HEK293 (cell line): ENCODE measurements at regions not wholly inside any gene's neighbourhood (a gene's known extent, or its start where the extent isn't known, plus 50 kb on each side); places are given as distances from the start of the nearest gene placed in this dataset.

Source experiments
- CTCF ChIA-PET: fragments of 350-600 bp; formaldehyde crosslinking; extraction: SDS; loops from one replicate; lab custom pipeline; 2021; ENCODE audit warnings: antibody characterized with exemption; lab: Yijun Ruan, JAX
- POLR2A ChIA-PET: fragments of 300-600 bp; formaldehyde crosslinking; extraction: SDS; loops from one replicate; lab custom pipeline; 2020; ENCODE audit warnings: antibody characterized with exemption, inconsistent platforms; lab: Yijun Ruan, JAX
- H3K27ac ChIP-seq: fragments of 200-500 bp; sonication (Bioruptor generic); 2 replicates; pipeline ENCODE4 v1.5.1; 2014; ENCODE audit warnings: low read depth, low read length, control low read depth, inconsistent platforms; ENCODE audit errors: extremely low read depth
- H3K36me3 ChIP-seq, 2 experiments: fragments of 200-500 bp in 1 of 2; sonication (Bioruptor generic) in 1 of 2; 1 replicate in 1 of 2; 2 replicates in 1 of 2; pipeline ENCODE4 v1.5.1; 2014 to 2017; ENCODE audit warnings: inconsistent platforms in 2 of 2, low read length in 2 of 2; ENCODE audit not compliant: control insufficient read depth in 2 of 2, insufficient read depth in 1 of 2
- H3K4me1 ChIP-seq: fragments of 200-500 bp; sonication (Bioruptor generic); 2 replicates; pipeline ENCODE4 v1.5.1; 2014; ENCODE audit warnings: mild to moderate bottlenecking, low read length, inconsistent platforms; ENCODE audit not compliant: control insufficient read depth, insufficient read depth
- H3K4me3 ChIP-seq: 2 replicates; pipeline ENCODE4 v1.5.1; 2011; ENCODE audit warnings: low read depth, mild to moderate bottlenecking, control low read depth, low read length, moderate library complexity
- H3K9me3 ChIP-seq: fragments of 200-500 bp; sonication (Bioruptor generic); 2 replicates; pipeline ENCODE4 v1.5.1; 2014; ENCODE audit warnings: low read depth, low read length, inconsistent platforms; ENCODE audit not compliant: control insufficient read depth, insufficient read depth
- REST ChIP-seq: fragments of 450-650 bp; formaldehyde crosslinking; IDR thresholded peaks from 2 replicates; pipeline ENCODE4 v1.5.1; 2016; ENCODE audit warnings: missing biosample characterization, missing genetic modification characterization
- SETDB1 ChIP-seq: IDR thresholded peaks from one replicate; pipeline ENCODE4 v1.6.1; 2017; ENCODE audit warnings: mild to moderate bottlenecking, low read length, moderate library complexity, mixed read lengths; ENCODE audit not compliant: insufficient read length
- ZBTB11 ChIP-seq: fragments of 450-650 bp; formaldehyde crosslinking; conservative IDR thresholded peaks from 2 replicates; pipeline ENCODE4 v1.5.1; 2016; ENCODE audit warnings: low read depth, missing biosample characterization, missing genetic modification characterization
- ZBTB20 ChIP-seq: fragments of 450-650 bp; formaldehyde crosslinking; IDR thresholded peaks from 2 replicates; pipeline ENCODE4 v1.5.1; 2016; ENCODE audit warnings: missing biosample characterization, missing genetic modification characterization
- ZBTB8A ChIP-seq: fragments of 450-650 bp; formaldehyde crosslinking; IDR thresholded peaks from 2 replicates; pipeline ENCODE4 v1.5.1; 2016; ENCODE audit warnings: missing biosample characterization, missing genetic modification characterization
- ZFP41 ChIP-seq: fragments of 450-650 bp; formaldehyde crosslinking; IDR thresholded peaks from 2 replicates; pipeline ENCODE4 v1.5.1; 2016; ENCODE audit warnings: missing biosample characterization, missing genetic modification characterization, borderline replicate concordance
- ZNF140 ChIP-seq: fragments of 450-650 bp; formaldehyde crosslinking; IDR thresholded peaks from 2 replicates; pipeline ENCODE4 v1.5.1; 2016; ENCODE audit warnings: missing biosample characterization, missing genetic modification characterization
- ZNF174 ChIP-seq: fragments of 450-650 bp; formaldehyde crosslinking; IDR thresholded peaks from 2 replicates; pipeline ENCODE4 v1.5.0; 2017; ENCODE audit warnings: missing biosample characterization, mild to moderate bottlenecking, missing genetic modification characterization
- ZNF280C ChIP-seq: fragments of 450-650 bp; formaldehyde crosslinking; IDR thresholded peaks from 2 replicates; pipeline ENCODE4 v1.5.1; 2016; ENCODE audit warnings: missing biosample characterization, missing genetic modification characterization
- ZNF280D ChIP-seq: fragments of 450-650 bp; formaldehyde crosslinking; IDR thresholded peaks from 2 replicates; pipeline ENCODE4 v1.5.1; 2016; ENCODE audit warnings: missing biosample characterization, missing genetic modification characterization
- ZNF394 ChIP-seq: fragments of 450-650 bp; formaldehyde crosslinking; IDR thresholded peaks from 2 replicates; pipeline ENCODE4 v1.5.1; 2016; ENCODE audit warnings: missing biosample characterization, missing genetic modification characterization, mild to moderate bottlenecking, moderate library complexity, borderline replicate concordance
- ZNF433 ChIP-seq: fragments of 450-650 bp; formaldehyde crosslinking; IDR thresholded peaks from 2 replicates; pipeline ENCODE4 v1.5.1; 2016; ENCODE audit warnings: missing biosample characterization, missing genetic modification characterization, low read depth
- ZNF518A ChIP-seq: fragments of 450-650 bp; formaldehyde crosslinking; conservative IDR thresholded peaks from 2 replicates; pipeline ENCODE4 v1.5.1; 2016; ENCODE audit warnings: low read depth, missing biosample characterization, missing genetic modification characterization
- ZNF555 ChIP-seq: fragments of 450-650 bp; formaldehyde crosslinking; conservative IDR thresholded peaks from 2 replicates; pipeline ENCODE4 v1.5.1; 2017; ENCODE audit warnings: missing biosample characterization, mild to moderate bottlenecking, missing genetic modification characterization, inconsistent platforms
- ZNF558 ChIP-seq: fragments of 450-650 bp; formaldehyde crosslinking; IDR thresholded peaks from 2 replicates; pipeline ENCODE4 v1.5.1; 2016; ENCODE audit warnings: missing biosample characterization, missing genetic modification characterization
- ZNF623 ChIP-seq: fragments of 450-650 bp; formaldehyde crosslinking; IDR thresholded peaks from 2 replicates; pipeline ENCODE4 v1.5.1; 2016; ENCODE audit warnings: missing biosample characterization, missing genetic modification characterization
- ZNF654 ChIP-seq: fragments of 450-650 bp; formaldehyde crosslinking; IDR thresholded peaks from 2 replicates; pipeline ENCODE4 v1.5.1; 2016; ENCODE audit warnings: low read depth, missing biosample characterization, missing genetic modification characterization
- ZNF837 ChIP-seq: fragments of 450-650 bp; formaldehyde crosslinking; IDR thresholded peaks from 2 replicates; pipeline ENCODE4 v1.5.1; 2016; ENCODE audit warnings: missing biosample characterization, missing genetic modification characterization

GRCh38 chr2:234146087-234146826, 95.8 kb downstream of the SPP2 start:
- Histone ChIP-seq H3K36me3 (no peaks in the 10 kb centered on the region), H3K27ac (no peak overlapping the region), H3K9me3 (no peaks in the 10 kb centered on the region), H3K4me3 (no peak overlapping the region), H3K4me1 (peaks cover 4% of the 10 kb centered on the region; the same call in 1 of the 2 replicates)
- ChIA-PET POLR2A (interaction anchor here (1.0 kb wide), 1 partner anchor 142 kb away, joined by 3 read pairs; no protein-coding TSS in a partner anchor), CTCF (interaction anchor here (1.0 kb wide), 1 partner anchor 114 kb away, joined by 3 read pairs; no protein-coding TSS in a partner anchor)
- TF ChIP-seq ZBTB11 (tag by site-specific recombination) (peak; percentile 66), ZBTB8A (tag by site-specific recombination) (peak; percentile 28; the same call in 1 of the 2 replicates), ZNF394 (tag by site-specific recombination) (peak; percentile 76; the same call in 1 of the 2 replicates), ZBTB20 (no peak), ZNF280C (no peak), REST (tag by site-specific recombination) (peak; percentile 26; the same call in 1 of the 2 replicates), ZNF654 (tag by site-specific recombination) (peak; percentile 17; the same call in 1 of the 2 replicates), ZFP41 (no peak), ZNF433 (tag by site-specific recombination) (peak; percentile 71; the same call in 1 of the 2 replicates), ZNF280D (tag by site-specific recombination) (no peak), ZNF174 (tag by site-specific recombination) (no peak), ZNF837 (tag by site-specific recombination) (no peak), ZNF558 (tag by site-specific recombination) (no peak), SETDB1 (no peak), ZNF140 (tag by site-specific recombination) (peak; percentile 41; the same call in 1 of the 2 replicates), ZNF555 (tag by site-specific recombination) (peak; percentile 61), ZNF518A (tag by site-specific recombination) (peak; percentile 72), ZNF623 (peak; percentile 43; the same call in 1 of the 2 replicates)
